ENCODE measurements at regions not wholly inside any gene's neighbourhood (a gene's known extent, or its start where the extent isn't known, plus 50 kb on each side); places are given as distances from the start of the nearest gene placed in this dataset.
"Not testable (repeated sequence)": the region's sequence is repeated elsewhere in the genome, so short reads cannot be mapped to it uniquely, and the experiment has no call there.

DNA sequence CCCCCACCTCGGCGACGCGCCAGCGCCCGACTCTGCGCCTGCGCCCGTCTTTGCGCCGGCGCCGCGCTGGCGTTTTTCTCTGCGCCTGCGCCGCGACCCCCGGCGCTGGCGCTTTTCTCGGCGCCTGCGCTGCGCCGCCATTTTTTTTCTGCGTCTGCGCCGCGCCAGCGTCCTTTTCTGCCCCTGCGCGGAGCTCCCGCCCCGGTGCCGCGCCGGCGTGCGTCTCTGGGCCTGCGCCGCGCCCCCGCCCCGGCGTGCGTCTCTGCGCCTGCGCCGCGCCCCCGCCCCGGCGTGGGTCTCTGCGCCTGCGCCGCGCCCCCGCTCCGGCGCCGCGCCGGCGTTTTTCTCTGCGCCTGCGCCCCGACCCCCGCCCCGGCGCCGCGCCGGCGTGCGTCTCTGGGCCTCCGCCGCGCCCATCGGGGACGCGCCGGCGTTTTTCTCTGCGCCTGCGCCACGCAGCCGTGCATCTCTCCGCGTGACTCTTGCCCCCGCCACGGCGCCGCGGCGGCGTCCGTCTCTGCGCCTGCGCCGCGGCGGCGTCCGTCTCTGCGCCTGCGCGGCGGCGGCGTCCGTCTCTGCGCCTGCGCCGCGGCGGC lies 52.4 kb upstream of the DUX4 start:
- not testable (repeated sequence) for TF ChIP-seq POLR2A (IDR thresholded peaks at IDR 0.05)
- TF ChIP-seq, protein P1, sequence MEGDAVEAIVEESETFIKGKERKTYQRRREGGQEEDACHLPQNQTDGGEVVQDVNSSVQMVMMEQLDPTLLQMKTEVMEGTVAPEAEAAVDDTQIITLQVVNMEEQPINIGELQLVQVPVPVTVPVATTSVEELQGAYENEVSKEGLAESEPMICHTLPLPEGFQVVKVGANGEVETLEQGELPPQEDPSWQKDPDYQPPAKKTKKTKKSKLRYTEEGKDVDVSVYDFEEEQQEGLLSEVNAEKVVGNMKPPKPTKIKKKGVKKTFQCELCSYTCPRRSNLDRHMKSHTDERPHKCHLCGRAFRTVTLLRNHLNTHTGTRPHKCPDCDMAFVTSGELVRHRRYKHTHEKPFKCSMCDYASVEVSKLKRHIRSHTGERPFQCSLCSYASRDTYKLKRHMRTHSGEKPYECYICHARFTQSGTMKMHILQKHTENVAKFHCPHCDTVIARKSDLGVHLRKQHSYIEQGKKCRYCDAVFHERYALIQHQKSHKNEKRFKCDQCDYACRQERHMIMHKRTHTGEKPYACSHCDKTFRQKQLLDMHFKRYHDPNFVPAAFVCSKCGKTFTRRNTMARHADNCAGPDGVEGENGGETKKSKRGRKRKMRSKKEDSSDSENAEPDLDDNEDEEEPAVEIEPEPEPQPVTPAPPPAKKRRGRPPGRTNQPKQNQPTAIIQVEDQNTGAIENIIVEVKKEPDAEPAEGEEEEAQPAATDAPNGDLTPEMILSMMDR (IDR thresholded peaks at IDR 0.05) = not testable (repeated sequence)
